SU-DHL-6 (cell line): ENCODE measurements at regions not wholly inside any gene's neighbourhood (a gene's known extent, or its start where the extent isn't known, plus 50 kb on each side); places are given as distances from the start of the nearest gene placed in this dataset.
"Not testable (repeated sequence)": the region's sequence is repeated elsewhere in the genome, so short reads cannot be mapped to it uniquely, and the experiment has no call there.

Experiments used
- H2AFZ ChIP-seq: fragments of 200-600 bp; sonication (generic); 2 replicates; pipeline ENCODE4 v1.6.1; 2014; ENCODE audit warnings: low read depth, mild to moderate bottlenecking, moderate library complexity, mixed read lengths, antibody characterized with exemption, low read length; ENCODE audit not compliant: severe bottlenecking
- H3F3A ChIP-seq: fragments of 200-600 bp; shearing (Covaris generic); 2 replicates; pipeline ENCODE4 v1.6.0; 2016; ENCODE audit warnings: antibody characterized with exemption, mild to moderate bottlenecking; ENCODE audit not compliant: insufficient read depth
- H3K27ac ChIP-seq: fragments of 200-600 bp; sonication (generic); 2 replicates; pipeline ENCODE4 v1.5.1; 2016; ENCODE audit warnings: low read depth, mild to moderate bottlenecking, low read length, moderate library complexity, mixed read lengths
- H3K27me3 ChIP-seq: fragments of 200-600 bp; sonication (generic), shearing (Covaris generic); 2 replicates; pipeline ENCODE4 v1.6.0; 2014; ENCODE audit warnings: mild to moderate bottlenecking, low read length
- H3K36me3 ChIP-seq: fragments of 200-600 bp; sonication (generic); 2 replicates; pipeline ENCODE4 v1.6.1; 2014; ENCODE audit warnings: mild to moderate bottlenecking, low read length, mixed read lengths
- H3K4me2 ChIP-seq: fragments of 300-600, 200-600 bp; shearing (Covaris generic), sonication (generic); 2 replicates; pipeline ENCODE4 v1.6.0; 2014; ENCODE audit warnings: low read length, low read depth, mild to moderate bottlenecking; ENCODE audit not compliant: poor library complexity, severe bottlenecking
- H3K4me3 ChIP-seq: fragments of 200-600 bp; sonication (generic); 2 replicates; pipeline ENCODE4 v1.5.1; 2014; ENCODE audit warnings: antibody characterized with exemption, low read length, mild to moderate bottlenecking, mixed read lengths; ENCODE audit not compliant: insufficient read depth, poor library complexity, severe bottlenecking
- H3K79me2 ChIP-seq: fragments of 200-600 bp; sonication (generic); 2 replicates; pipeline ENCODE4 v1.6.1; 2014; ENCODE audit warnings: mild to moderate bottlenecking, low read length, moderate library complexity; ENCODE audit not compliant: insufficient read depth
- H3K9ac ChIP-seq: fragments of 200-600 bp; sonication (generic); 2 replicates; pipeline ENCODE4 v1.7.0; 2014; ENCODE audit warnings: mild to moderate bottlenecking, low read length
- H3K9me2 ChIP-seq: fragments of 200-600 bp; sonication (generic); replicated peaks from 2 replicates; pipeline ENCODE4 v1.6.1; 2014; ENCODE audit warnings: low read length; ENCODE audit not compliant: insufficient read depth
- H3K9me3 ChIP-seq: fragments of 200-600 bp; sonication (generic); 2 replicates; pipeline ENCODE4 v1.6.1; 2014; ENCODE audit warnings: low read length, mixed read lengths; ENCODE audit not compliant: insufficient read depth
- H4K20me1 ChIP-seq: fragments of 200-600 bp; sonication (generic); 2 replicates; pipeline ENCODE4 v1.6.1; 2014; ENCODE audit warnings: low read depth, mild to moderate bottlenecking, antibody characterized with exemption, low read length, moderate library complexity, mixed read lengths
- EZH2phosphoT487 ChIP-seq: fragments of 200-600 bp; sonication (generic), shearing (Covaris generic); conservative IDR thresholded peaks from 2 replicates; pipeline ENCODE4 v1.6.1; 2018; ENCODE audit warnings: mild to moderate bottlenecking, antibody characterized with exemption, low read length, moderate library complexity, mixed read lengths
- TF ChIP-seq, protein P1 (sequence below): fragments of 200-600 bp; sonication (generic); IDR thresholded peaks from one replicate; pipeline ENCODE4 v1.5.1; 2017; ENCODE audit warnings: antibody characterized with exemption, mild to moderate bottlenecking, low read length, moderate library complexity; ENCODE audit not compliant: insufficient read depth, poor library complexity, severe bottlenecking

DNA sequence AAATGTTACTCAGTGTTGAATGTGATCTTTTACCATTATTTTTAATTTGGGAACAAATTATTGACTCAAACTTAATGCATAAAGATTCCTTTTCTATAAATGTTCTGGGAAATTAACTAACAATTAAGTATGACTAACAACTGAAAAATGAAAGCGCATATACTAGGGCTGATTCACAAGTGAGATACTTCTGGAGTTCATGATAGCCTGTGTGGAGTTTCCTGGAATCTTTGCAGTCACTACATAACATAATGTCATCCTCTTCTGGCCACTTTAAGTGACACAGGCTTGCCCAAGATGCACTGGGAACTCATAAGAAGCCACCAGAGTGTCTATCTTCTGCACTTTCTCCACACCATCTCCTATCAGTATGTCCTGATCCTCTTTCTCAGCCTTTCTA, 450.3 kb upstream of the CDH11 start:
- Histone ChIP-seq H3K9me3 (no peaks in the 10 kb centered on the region), H3K9me2 (no peaks in the 10 kb centered on the region), H3K27ac (no peak overlapping the region), H3K9ac (no peak overlapping the region), H4K20me1 (no peaks in the 10 kb centered on the region), H3K4me3 (no peak overlapping the region), H3K27me3 (no peaks in the 10 kb centered on the region), H3K36me3 (no peaks in the 10 kb centered on the region), H3K79me2 (no peaks in the 10 kb centered on the region), H3K4me2 (no peak overlapping the region), H3F3A (no peaks in the 10 kb centered on the region), H2AFZ (no peak overlapping the region)
- no peak for TF ChIP-seq EZH2phosphoT487
- TF ChIP-seq, protein P1, sequence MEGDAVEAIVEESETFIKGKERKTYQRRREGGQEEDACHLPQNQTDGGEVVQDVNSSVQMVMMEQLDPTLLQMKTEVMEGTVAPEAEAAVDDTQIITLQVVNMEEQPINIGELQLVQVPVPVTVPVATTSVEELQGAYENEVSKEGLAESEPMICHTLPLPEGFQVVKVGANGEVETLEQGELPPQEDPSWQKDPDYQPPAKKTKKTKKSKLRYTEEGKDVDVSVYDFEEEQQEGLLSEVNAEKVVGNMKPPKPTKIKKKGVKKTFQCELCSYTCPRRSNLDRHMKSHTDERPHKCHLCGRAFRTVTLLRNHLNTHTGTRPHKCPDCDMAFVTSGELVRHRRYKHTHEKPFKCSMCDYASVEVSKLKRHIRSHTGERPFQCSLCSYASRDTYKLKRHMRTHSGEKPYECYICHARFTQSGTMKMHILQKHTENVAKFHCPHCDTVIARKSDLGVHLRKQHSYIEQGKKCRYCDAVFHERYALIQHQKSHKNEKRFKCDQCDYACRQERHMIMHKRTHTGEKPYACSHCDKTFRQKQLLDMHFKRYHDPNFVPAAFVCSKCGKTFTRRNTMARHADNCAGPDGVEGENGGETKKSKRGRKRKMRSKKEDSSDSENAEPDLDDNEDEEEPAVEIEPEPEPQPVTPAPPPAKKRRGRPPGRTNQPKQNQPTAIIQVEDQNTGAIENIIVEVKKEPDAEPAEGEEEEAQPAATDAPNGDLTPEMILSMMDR = no peak

DNA sequence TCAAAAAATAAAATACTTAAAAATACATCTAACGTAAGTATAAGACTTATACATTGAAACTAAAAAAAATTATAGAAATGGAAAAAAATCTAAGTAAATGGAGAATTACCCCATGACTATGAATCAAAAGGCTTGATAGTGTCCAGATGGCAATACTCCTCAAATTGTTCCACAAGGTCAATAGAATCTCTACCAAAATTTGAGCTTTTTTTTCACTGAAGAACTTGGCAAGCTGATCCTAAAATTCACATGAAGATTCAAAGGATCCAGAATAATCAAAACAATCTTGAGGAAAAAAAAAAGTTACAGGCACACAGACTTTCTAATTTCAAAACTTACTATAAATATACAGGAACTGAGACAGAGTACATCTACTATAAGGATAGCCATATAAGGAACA, 448.4 kb upstream of the CDH11 start:
- Histone ChIP-seq H3K9me3 (no peaks in the 10 kb centered on the region), H3K27ac (no peak overlapping the region), H3K4me2 (no peak overlapping the region), H4K20me1 (no peaks in the 10 kb centered on the region), H3K4me3 (no peak overlapping the region), H3F3A (no peaks in the 10 kb centered on the region), H3K36me3 (no peaks in the 10 kb centered on the region), H2AFZ (no peak overlapping the region), H3K79me2 (no peaks in the 10 kb centered on the region), H3K9me2 (no peaks in the 10 kb centered on the region; the same call in 1 of the 2 replicates), H3K27me3 (no peaks in the 10 kb centered on the region), H3K9ac (no peak overlapping the region)
- TF ChIP-seq EZH2phosphoT487 = no peak
- TF ChIP-seq, protein P1 = no peak

DNA sequence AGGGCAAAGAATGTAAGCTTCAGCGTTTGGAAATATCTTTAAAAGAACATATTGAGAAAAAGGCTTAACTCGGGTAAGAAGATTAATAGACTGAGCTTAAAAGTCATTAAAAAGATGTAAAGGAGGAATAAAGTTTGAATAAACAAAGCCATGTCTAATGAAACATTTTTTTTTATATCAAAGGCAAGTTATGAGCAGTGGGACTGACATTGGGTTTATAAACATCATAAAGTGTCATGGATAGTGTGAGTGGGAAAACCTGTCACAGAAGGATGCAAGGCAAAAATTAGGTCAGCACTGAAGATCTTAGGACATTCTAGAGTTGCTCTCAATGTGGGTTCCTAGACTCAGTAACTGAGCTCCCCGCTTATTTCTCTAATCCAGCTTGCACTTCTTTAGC, 438.0 kb upstream of the CDH11 start:
- H4K20me1 ChIP-seq = no peaks in the 10 kb centered on the region
- H3K9ac ChIP-seq = no peak overlapping the region
- H3K36me3 ChIP-seq = no peaks in the 10 kb centered on the region
- H3K4me3 ChIP-seq = no peak overlapping the region
- H3K9me3 ChIP-seq = no peaks in the 10 kb centered on the region
- no peaks in the 10 kb centered on the region for H3K9me2 ChIP-seq
- H3F3A ChIP-seq = no peaks in the 10 kb centered on the region
- TF ChIP-seq EZH2phosphoT487 = no peak
- TF ChIP-seq, protein P1 = no peak
- no peaks in the 10 kb centered on the region for H3K27me3 ChIP-seq
- no peak overlapping the region for H3K27ac ChIP-seq
- no peak overlapping the region for H2AFZ ChIP-seq
- no peak overlapping the region for H3K4me2 ChIP-seq
- no peaks in the 10 kb centered on the region for H3K79me2 ChIP-seq

DNA sequence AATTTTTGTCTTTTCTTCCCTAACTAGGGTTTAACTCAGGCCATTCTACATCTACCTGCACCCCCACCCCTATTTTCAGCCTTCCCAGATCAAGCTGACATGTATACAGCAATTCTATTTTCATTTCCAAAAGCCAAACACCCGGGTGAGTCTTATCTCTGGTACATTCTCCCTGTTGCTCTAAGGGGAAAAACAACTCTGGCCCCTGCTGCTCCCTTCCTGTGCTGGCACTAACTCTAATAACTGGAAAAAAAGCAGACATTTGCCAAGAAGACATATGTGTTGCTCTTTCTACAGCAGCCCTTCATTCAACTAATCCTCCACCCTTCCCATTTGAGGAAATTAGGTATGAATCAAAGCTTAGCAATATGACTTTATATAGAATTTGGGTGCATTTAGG, 427.8 kb upstream of the CDH11 start:
- H3K9me2 ChIP-seq, H3K79me2 ChIP-seq, H3K27ac ChIP-seq, H3K4me2 ChIP-seq, H3K27me3 ChIP-seq, H3K4me3 ChIP-seq, H2AFZ ChIP-seq, H4K20me1 ChIP-seq, H3K9ac ChIP-seq, H3K36me3 ChIP-seq, H3F3A ChIP-seq, H3K9me3 ChIP-seq: not testable (repeated sequence)
